GM10266 (cell line): ENCODE measurements at regions not wholly inside any gene's neighbourhood (a gene's known extent, or its start where the extent isn't known, plus 50 kb on each side); places are given as distances from the start of the nearest gene placed in this dataset.

Source experiments
- DNase-seq: peaks from one replicate; pipeline ENCODE4 v3.0.0; 2012; ENCODE audit errors: extremely low spot score
- TF ChIP-seq, protein P1 (sequence below): IDR thresholded peaks from 2 replicates; pipeline ENCODE4 v1.5.1; 2012; ENCODE audit warnings: mild to moderate bottlenecking, low read depth; ENCODE audit not compliant: control insufficient read depth, insufficient read depth; ENCODE audit errors: missing control alignments

- TF ChIP-seq, protein P1, sequence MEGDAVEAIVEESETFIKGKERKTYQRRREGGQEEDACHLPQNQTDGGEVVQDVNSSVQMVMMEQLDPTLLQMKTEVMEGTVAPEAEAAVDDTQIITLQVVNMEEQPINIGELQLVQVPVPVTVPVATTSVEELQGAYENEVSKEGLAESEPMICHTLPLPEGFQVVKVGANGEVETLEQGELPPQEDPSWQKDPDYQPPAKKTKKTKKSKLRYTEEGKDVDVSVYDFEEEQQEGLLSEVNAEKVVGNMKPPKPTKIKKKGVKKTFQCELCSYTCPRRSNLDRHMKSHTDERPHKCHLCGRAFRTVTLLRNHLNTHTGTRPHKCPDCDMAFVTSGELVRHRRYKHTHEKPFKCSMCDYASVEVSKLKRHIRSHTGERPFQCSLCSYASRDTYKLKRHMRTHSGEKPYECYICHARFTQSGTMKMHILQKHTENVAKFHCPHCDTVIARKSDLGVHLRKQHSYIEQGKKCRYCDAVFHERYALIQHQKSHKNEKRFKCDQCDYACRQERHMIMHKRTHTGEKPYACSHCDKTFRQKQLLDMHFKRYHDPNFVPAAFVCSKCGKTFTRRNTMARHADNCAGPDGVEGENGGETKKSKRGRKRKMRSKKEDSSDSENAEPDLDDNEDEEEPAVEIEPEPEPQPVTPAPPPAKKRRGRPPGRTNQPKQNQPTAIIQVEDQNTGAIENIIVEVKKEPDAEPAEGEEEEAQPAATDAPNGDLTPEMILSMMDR: no peak
- DNase-seq: no peak
Measured at GRCh38 chr6:9520417-9521151, 894.3 kb downstream of the TFAP2A start.

DNA sequence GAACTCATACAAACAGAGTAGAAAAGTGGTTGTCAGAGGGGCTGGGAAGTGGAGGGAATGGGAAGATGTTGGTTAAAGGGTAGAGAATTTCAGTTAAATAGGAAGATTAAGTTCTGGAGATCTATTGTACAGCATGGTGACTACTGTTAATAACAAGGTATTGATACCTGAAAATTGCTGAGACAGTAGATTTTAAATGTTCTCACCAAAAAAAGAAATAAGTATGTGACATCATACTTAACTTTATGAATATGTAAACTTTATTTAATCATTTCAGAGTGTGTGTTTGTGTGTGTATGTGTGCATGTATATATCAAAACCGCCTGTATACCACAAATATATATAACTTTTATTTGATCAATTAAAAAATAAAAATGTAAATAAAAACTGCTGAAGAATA, 896.4 kb downstream of the TFAP2A start:
- no peak for DNase-seq
- TF ChIP-seq, protein P1: no peak

DNA sequence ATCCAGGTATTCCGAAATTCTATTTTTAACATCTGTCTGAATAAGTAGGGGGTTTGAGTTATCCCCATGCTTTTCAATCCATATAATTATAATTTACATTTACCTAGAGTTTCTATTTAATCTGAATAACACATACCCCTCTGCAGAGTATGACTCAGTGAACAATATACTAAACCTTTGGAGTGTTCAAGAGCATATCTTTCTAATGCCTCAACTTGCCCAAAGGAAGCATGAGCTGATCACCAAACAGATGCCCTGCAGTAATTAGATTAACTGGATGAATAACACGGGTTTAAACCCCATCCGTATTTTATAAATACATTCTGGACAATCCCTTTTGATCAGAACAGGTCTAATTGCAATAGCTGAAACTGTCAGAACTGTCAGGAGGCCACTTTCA, 897.1 kb downstream of the TFAP2A start:
- TF ChIP-seq, protein P1: no peak
- DNase-seq: no peak

DNA sequence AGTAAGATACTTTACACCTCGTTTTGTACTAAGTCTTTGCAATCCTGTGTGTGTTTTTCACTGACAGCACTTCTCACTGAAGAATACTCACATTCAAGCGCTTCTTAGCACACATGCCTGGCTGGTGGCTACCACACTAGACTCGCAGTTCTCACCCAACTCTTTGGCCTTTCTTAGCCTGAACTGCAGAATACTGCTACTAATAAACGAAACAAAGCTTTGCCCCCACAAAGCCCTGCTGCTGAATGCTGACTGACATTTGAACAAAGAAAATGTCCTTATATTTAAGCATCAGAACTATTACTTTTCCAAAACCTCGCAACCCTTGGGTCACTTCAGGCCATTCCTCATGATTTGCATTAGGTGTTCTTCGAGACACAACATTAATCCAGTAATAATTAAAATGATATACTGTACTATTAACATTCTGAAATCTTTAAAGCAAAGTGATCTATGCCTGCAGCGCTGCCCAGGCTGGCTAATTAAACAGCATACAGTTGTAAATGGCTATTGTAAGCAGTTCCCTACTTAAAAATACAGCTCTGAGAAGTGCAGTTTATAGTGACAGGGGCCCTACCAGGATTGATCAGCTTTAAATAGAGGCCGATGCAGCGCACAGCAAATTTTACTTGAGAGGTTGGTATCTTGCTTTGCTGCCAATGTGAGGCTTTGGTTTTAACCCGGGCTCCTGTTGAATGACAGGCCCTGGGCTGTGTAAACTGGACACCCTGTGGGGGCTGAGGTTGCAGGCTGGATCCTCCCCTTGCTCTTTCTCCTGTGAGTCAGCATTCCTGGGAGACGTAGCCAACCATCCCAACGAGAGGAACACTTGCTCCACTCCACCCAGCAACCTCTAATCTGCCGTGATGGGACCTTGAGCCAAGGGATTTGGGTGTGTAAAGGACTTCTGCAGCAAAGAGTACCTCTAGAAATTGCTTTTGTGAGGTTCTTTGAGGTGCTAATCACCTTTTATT, 899.0 kb downstream of the TFAP2A start:
- DNase-seq: no peak
- TF ChIP-seq, protein P1: no peak

- TF ChIP-seq, protein P1: no peak
- no peak for DNase-seq
Measured at GRCh38 chr6:9514146-9514545, 900.7 kb downstream of the TFAP2A start.

- TF ChIP-seq, protein P1: no peak
- DNase-seq: no peak
Measured at GRCh38 chr6:9511157-9511556, 903.7 kb downstream of the TFAP2A start.
